ENCODE measurements at regions not wholly inside any gene's neighbourhood (a gene's known extent, or its start where the extent isn't known, plus 50 kb on each side); places are given as distances from the start of the nearest gene placed in this dataset.

- ChIA-PET CTCF (no interaction called here), POLR2A (no interaction called here)
- TF ChIP-seq, protein P1, sequence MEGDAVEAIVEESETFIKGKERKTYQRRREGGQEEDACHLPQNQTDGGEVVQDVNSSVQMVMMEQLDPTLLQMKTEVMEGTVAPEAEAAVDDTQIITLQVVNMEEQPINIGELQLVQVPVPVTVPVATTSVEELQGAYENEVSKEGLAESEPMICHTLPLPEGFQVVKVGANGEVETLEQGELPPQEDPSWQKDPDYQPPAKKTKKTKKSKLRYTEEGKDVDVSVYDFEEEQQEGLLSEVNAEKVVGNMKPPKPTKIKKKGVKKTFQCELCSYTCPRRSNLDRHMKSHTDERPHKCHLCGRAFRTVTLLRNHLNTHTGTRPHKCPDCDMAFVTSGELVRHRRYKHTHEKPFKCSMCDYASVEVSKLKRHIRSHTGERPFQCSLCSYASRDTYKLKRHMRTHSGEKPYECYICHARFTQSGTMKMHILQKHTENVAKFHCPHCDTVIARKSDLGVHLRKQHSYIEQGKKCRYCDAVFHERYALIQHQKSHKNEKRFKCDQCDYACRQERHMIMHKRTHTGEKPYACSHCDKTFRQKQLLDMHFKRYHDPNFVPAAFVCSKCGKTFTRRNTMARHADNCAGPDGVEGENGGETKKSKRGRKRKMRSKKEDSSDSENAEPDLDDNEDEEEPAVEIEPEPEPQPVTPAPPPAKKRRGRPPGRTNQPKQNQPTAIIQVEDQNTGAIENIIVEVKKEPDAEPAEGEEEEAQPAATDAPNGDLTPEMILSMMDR (IDR thresholded peaks at IDR 0.05; ENCODE audit: insufficient read depth, low read length, missing control alignments) = no peak
- no peak for DNase-seq (ENCODE audit: low read depth, low spot score)
- H3K4me3 ChIP-seq (ENCODE audit: low read depth, low read length) = no peak overlapping the region
These were observed 518.4 kb upstream of the CAMK1G start for GRCh38 chr1:209064850-209065706.

- ChIA-PET CTCF (no interaction called here), POLR2A (no interaction called here)
- no peak for DNase-seq (ENCODE audit: low read depth, low spot score)
- no peak overlapping the region for H3K4me3 ChIP-seq (ENCODE audit: low read depth, low read length)
- TF ChIP-seq, protein P1 (IDR thresholded peaks at IDR 0.05; ENCODE audit: insufficient read depth, low read length, missing control alignments) = no peak
These were observed 511.0 kb upstream of the CAMK1G start for GRCh38 chr1:209072481-209072880.

DNA sequence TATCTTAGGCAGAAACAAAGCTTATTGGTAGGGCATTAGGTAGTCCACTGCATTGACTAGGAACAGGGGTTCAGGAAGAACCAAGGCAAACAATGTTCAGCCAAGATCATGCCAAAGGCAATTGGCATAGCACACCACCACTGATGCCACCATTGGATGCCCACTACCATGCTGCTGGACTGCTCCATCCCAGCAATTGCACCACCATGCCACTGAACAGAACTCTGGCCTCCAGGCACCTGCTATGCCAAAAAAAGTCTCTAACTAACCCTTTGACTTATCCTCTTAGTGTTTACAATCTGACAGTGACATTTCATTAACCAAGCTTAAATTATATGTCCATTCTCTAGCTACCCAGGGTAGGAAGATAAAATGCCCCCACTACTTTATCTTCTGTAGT is 509.6 kb upstream of the CAMK1G start:
- DNase-seq (ENCODE audit: low read depth, low spot score) = no peak
- CTCF ChIA-PET = no interaction called here
- TF ChIP-seq, protein P1 (IDR thresholded peaks at IDR 0.05; ENCODE audit: insufficient read depth, low read length, missing control alignments) = no peak
- POLR2A ChIA-PET = no interaction called here
- no peak overlapping the region for H3K4me3 ChIP-seq (ENCODE audit: low read depth, low read length)

- no peak for DNase-seq (ENCODE audit: low read depth, low spot score)
- TF ChIP-seq, protein P1 (IDR thresholded peaks at IDR 0.05; ENCODE audit: insufficient read depth, low read length, missing control alignments) = no peak
- CTCF ChIA-PET = interaction anchor here (0.7 kb wide), 1 partner anchor 32 kb away, joined by 3 read pairs; no protein-coding TSS in a partner anchor
- POLR2A ChIA-PET = no interaction called here
- H3K4me3 ChIP-seq (ENCODE audit: low read depth, low read length) = no peak overlapping the region
These were observed 508.8 kb upstream of the CAMK1G start for GRCh38 chr1:209074575-209075250.

GRCh38 chr1:209076688-209077087 is 506.8 kb upstream of the CAMK1G start:
- TF ChIP-seq, protein P1 (IDR thresholded peaks at IDR 0.05; ENCODE audit: insufficient read depth, low read length, missing control alignments) = peak; percentile 30
- no peak for DNase-seq (ENCODE audit: low read depth, low spot score)
- POLR2A ChIA-PET = no interaction called here
- CTCF ChIA-PET = interaction anchor here (1.2 to 1.6 kb wide), 2 partner anchors 17 to 413 kb away, joined by 3 to 5 read pairs; no protein-coding TSS in a partner anchor
- no peak overlapping the region for H3K4me3 ChIP-seq (ENCODE audit: low read depth, low read length)

DNA sequence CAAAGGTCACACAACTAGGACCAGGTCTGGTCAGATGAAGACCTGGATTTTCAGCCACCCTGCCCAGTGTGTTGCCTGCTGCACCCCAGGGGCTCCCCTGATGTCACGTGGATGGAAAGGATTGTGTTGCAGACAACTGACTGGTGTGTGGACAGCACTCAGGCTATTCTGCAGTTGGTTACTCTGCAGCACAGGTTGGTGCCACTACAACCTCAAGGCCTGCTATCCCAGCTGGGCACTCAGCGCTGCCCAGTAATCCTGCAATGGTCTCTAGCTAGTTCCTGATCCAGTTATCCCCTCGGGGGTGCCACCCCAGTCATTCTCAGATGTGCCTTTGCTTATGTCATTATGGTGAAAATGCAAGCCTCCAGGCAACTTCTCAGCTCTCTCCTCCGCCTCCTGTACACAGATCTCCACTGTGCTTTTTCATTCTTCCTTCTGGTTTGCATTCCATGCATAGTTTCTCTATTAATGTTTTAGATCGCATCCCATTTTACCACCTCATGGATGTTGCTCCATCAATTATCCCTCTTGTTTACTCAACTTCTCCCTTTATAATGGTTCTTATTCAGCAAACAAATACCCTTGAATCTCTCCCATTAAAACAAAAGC is 503.2 kb upstream of the CAMK1G start:
- no peak for DNase-seq (ENCODE audit: low read depth, low spot score)
- POLR2A ChIA-PET = no interaction called here
- CTCF ChIA-PET = no interaction called here

More for the DNA sequence above, 503.2 kb upstream of the CAMK1G start:
- TF ChIP-seq, protein P1 (IDR thresholded peaks at IDR 0.05; ENCODE audit: insufficient read depth, low read length, missing control alignments) = no peak
- no peak overlapping the region for H3K4me3 ChIP-seq (ENCODE audit: low read depth, low read length)

Data from AG04449 (cell line).